Adrenal gland (tissue), 5 donors: ENCODE measurements at regions not wholly inside any gene's neighbourhood (a gene's known extent, or its start where the extent isn't known, plus 50 kb on each side); places are given as distances from the start of the nearest gene placed in this dataset.

Experiments
- CTCF ChIP-seq, 6 experiments: fragments of 450-650 bp in 4 of 6; fragments of 200-600 bp in 2 of 6; sonication (generic) in 1 of 6; IDR thresholded peaks; 1 replicate in 5 of 6; 2 replicates in 1 of 6; pipeline versions ENCODE4 v1.5.1 to v1.8.0; 2016 to 2021; ENCODE audit warnings: antibody characterized with exemption in 6 of 6, mild to moderate bottlenecking in 2 of 6, moderate library complexity in 1 of 6
- POLR2A ChIP-seq, 2 donors: fragments of 450-650 bp; IDR thresholded peaks; one replicate each; pipeline ENCODE4 v1.6.1; 2017; ENCODE audit warnings: antibody characterized with exemption in 2 of 2, mild to moderate bottlenecking in 2 of 2, moderate library complexity in 1 of 2
- donor health status: DM: no; HTN: no; CAD: no.

DNA sequence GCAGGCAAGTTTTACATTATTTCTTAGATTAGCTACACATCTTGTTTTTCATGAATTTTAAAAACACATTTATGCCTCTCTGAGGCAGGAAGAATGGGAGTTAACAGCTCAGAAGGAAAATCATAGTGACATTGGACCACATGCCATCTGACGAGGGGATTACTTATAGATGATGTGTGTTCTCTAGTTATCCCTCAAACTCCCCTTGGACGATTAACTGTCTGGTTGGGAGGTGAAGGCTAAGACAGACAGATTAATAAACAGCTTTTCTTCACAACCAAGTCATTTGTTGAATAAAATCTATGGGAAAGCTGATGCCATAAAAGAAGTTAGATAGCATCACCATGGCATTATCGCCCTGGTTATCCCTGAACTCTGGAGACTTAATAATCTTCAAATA, 80.0 kb upstream of the PREP start:
- TF ChIP-seq CTCF (IDR thresholded peaks at IDR 0.05) (no peak), POLR2A (IDR thresholded peaks at IDR 0.05) (no peak)
